GM10248 (cell line): ENCODE measurements at regions not wholly inside any gene's neighbourhood (a gene's known extent, or its start where the extent isn't known, plus 50 kb on each side); places are given as distances from the start of the nearest gene placed in this dataset.

Experiments used
- CTCF ChIA-PET: fragments of 300-600 bp; sonication (Branson Sonifier 250); formaldehyde crosslinking; extraction: SDS; loops from one replicate; lab custom pipeline; 2021; ENCODE audit warnings: antibody characterized with exemption; lab: Yijun Ruan, JAX
- POLR2A ChIA-PET: fragments of 350-650 bp; sonication (Branson Sonifier 250); formaldehyde crosslinking; extraction: SDS; loops from one replicate; lab custom pipeline; 2020; ENCODE audit warnings: antibody characterized with exemption; lab: Yijun Ruan, JAX
- DNase-seq: peaks from one replicate; pipeline ENCODE4 v3.0.0; 2012; ENCODE audit errors: extremely low spot score
- CTCF ChIP-seq: IDR thresholded peaks from 2 replicates; pipeline ENCODE4 v1.5.1; 2012; ENCODE audit warnings: mild to moderate bottlenecking, low read depth; ENCODE audit errors: extremely low read depth, missing control alignments, control extremely low read depth

- no peak for DNase-seq
- ChIA-PET POLR2A (no interaction called here), CTCF (interaction anchor here (1.6 to 1.7 kb wide), 2 partner anchors 10 to 17 kb away, joined by 4 to 5 read pairs; no protein-coding TSS in a partner anchor)
- TF ChIP-seq CTCF, result no peak
Observed at GRCh38 chr2:56671973-56672569, 488.3 kb downstream of the CCDC85A start.

DNA sequence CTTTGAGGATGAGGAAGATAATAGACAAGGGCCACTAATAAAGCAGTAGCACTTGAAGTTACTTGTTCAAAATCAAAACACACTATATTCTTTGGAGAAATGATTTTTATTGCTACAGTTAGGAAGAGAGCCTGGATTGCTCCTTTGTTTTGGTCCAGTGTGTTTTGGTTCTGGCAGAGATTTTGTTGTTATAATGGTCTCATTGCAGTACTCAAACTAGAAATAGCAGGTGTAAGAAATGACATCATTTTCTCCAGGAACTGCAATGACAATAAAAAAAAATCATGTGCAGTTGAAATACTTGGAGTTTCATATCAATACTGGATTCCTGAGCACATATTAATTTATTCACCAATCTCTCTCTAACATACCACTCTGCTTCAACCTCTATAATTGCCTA is 490.3 kb downstream of the CCDC85A start:
- no peak for TF ChIP-seq CTCF
- ChIA-PET CTCF (no interaction called here), POLR2A (no interaction called here)

DNA sequence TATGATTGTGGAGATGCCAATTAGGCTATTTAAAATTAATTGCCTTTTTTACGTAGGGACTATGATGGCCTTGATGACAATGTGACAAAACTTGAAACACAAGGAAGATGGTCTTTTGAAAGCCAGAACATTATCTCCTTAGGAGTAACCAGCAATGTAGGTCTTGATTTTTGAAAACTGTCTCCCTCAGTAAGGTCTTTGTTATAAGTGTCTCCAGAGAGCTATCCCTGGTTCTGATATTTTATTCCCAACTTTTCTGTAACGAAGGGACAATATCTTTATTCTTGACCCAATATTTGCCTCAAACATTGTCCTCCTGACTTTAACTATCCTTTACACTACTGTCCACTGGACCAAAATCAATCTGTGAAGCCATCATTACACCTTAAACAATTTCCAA is 493.2 kb downstream of the CCDC85A start:
- CTCF ChIA-PET, result no interaction called here
- no peak for TF ChIP-seq CTCF
- no peak for DNase-seq
- POLR2A ChIA-PET, result no interaction called here

More for the DNA sequence above, 490.3 kb downstream of the CCDC85A start:
- no peak for DNase-seq

- TF ChIP-seq CTCF, result no peak
- ChIA-PET CTCF (interaction anchor here (1.4 kb wide), 1 partner anchor 9 kb away, joined by 5 read pairs; no protein-coding TSS in a partner anchor), POLR2A (no interaction called here)
- no peak for DNase-seq
Observed at GRCh38 chr2:56680971-56681631, 497.3 kb downstream of the CCDC85A start.

DNA sequence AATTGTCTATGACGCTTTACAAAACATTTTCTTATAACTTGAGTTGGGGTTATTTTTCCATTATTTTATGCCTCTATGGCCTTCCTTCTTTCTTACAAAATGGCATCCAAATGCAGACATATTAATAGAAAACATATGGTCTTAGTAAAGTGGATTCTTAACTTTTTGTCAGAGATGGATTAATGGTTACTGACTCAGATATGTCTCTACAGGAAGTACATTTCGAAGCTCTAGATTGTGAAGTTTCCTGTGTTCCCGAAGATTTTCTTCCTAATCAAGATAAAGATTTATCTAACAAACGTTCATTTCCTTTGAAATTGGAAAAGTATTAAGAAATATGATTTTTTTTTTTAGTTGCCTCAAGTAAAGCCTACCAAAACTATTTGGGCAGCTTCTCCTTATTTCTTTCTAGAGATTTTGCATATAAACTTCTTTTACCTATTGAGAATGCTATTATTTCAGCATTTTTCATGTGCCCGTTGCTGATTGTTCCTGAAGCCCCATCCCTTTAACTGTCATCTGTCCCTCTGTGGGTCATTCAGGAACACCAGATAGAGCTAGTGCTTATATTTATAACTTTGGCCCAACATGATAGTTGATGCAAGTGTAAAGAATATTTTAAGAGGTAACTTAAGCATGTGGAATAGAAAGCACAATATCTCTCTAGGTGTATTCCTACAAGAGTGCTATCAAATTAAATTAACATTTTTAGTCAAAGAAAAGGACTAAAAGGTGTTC is 498.0 kb downstream of the CCDC85A start:
- no peak for DNase-seq
- ChIA-PET CTCF (interaction anchor here (1.4 kb wide), 1 partner anchor 10 kb away, joined by 5 read pairs; no protein-coding TSS in a partner anchor), POLR2A (no interaction called here)
- TF ChIP-seq CTCF, result no peak

- POLR2A ChIA-PET, result no interaction called here
- CTCF ChIA-PET, result interaction anchor here (1.4 kb wide), 1 partner anchor 11 kb away, joined by 5 read pairs; no protein-coding TSS in a partner anchor
- TF ChIP-seq CTCF, result no peak
- no peak for DNase-seq
Observed at GRCh38 chr2:56682397-56682760, 498.6 kb downstream of the CCDC85A start.
